HEK293 (cell line): ENCODE measurements at regions not wholly inside any gene's neighbourhood (a gene's known extent, or its start where the extent isn't known, plus 50 kb on each side); places are given as distances from the start of the nearest gene placed in this dataset.

Source experiments
- CTCF ChIA-PET: fragments of 350-600 bp; formaldehyde crosslinking; extraction: SDS; loops from one replicate; lab custom pipeline; 2021; ENCODE audit warnings: antibody characterized with exemption; lab: Yijun Ruan, JAX
- POLR2A ChIA-PET: fragments of 300-600 bp; formaldehyde crosslinking; extraction: SDS; loops from one replicate; lab custom pipeline; 2020; ENCODE audit warnings: antibody characterized with exemption, inconsistent platforms; lab: Yijun Ruan, JAX
- H3K27ac ChIP-seq: fragments of 200-500 bp; sonication (Bioruptor generic); 2 replicates; pipeline ENCODE4 v1.5.1; 2014; ENCODE audit warnings: low read depth, low read length, control low read depth, inconsistent platforms; ENCODE audit errors: extremely low read depth
- H3K36me3 ChIP-seq, 2 experiments: fragments of 200-500 bp in 1 of 2; sonication (Bioruptor generic) in 1 of 2; 1 replicate in 1 of 2; 2 replicates in 1 of 2; pipeline ENCODE4 v1.5.1; 2014 to 2017; ENCODE audit warnings: inconsistent platforms in 2 of 2, low read length in 2 of 2; ENCODE audit not compliant: control insufficient read depth in 2 of 2, insufficient read depth in 1 of 2
- H3K4me1 ChIP-seq: fragments of 200-500 bp; sonication (Bioruptor generic); 2 replicates; pipeline ENCODE4 v1.5.1; 2014; ENCODE audit warnings: mild to moderate bottlenecking, low read length, inconsistent platforms; ENCODE audit not compliant: control insufficient read depth, insufficient read depth
- H3K4me3 ChIP-seq: 2 replicates; pipeline ENCODE4 v1.5.1; 2011; ENCODE audit warnings: low read depth, mild to moderate bottlenecking, control low read depth, low read length, moderate library complexity
- H3K9me3 ChIP-seq: fragments of 200-500 bp; sonication (Bioruptor generic); 2 replicates; pipeline ENCODE4 v1.5.1; 2014; ENCODE audit warnings: low read depth, low read length, inconsistent platforms; ENCODE audit not compliant: control insufficient read depth, insufficient read depth
- BCL11A ChIP-seq: fragments of 450-650 bp; formaldehyde crosslinking; IDR thresholded peaks from 2 replicates; pipeline ENCODE4 v1.5.1; 2016; ENCODE audit warnings: low read depth, missing biosample characterization, missing genetic modification characterization
- GLI4 ChIP-seq: fragments of 450-650 bp; formaldehyde crosslinking; IDR thresholded peaks from 2 replicates; pipeline ENCODE4 v1.5.1; 2016; ENCODE audit warnings: missing biosample characterization, missing genetic modification characterization
- GLIS1 ChIP-seq: fragments of 450-650 bp; formaldehyde crosslinking; IDR thresholded peaks from 2 replicates; pipeline ENCODE4 v1.5.1; 2016; ENCODE audit warnings: missing biosample characterization, missing genetic modification characterization
- PBX3 ChIP-seq: sonication (generic); formaldehyde crosslinking; IDR thresholded peaks from 2 replicates; pipeline ENCODE4 v1.8.1; 2022; ENCODE audit warnings: mild to moderate bottlenecking, moderate library complexity, missing genetic modification reagents
- REPIN1 ChIP-seq: fragments of 450-650 bp; formaldehyde crosslinking; IDR thresholded peaks from 2 replicates; pipeline ENCODE4 v1.5.1; 2017; ENCODE audit warnings: missing biosample characterization, missing genetic modification characterization, low read depth
- SETDB1 ChIP-seq: IDR thresholded peaks from one replicate; pipeline ENCODE4 v1.6.1; 2017; ENCODE audit warnings: mild to moderate bottlenecking, low read length, moderate library complexity, mixed read lengths; ENCODE audit not compliant: insufficient read length
- YY1 ChIP-seq: fragments of 450-650 bp; formaldehyde crosslinking; IDR thresholded peaks from 2 replicates; pipeline ENCODE4 v1.5.1; 2018; ENCODE audit warnings: missing biosample characterization, missing genetic modification characterization
- ZBTB1 ChIP-seq: fragments of 450-650 bp; formaldehyde crosslinking; IDR thresholded peaks from 2 replicates; pipeline ENCODE4 v1.5.1; 2016; ENCODE audit warnings: missing biosample characterization, missing genetic modification characterization
- ZBTB6 ChIP-seq: fragments of 450-650 bp; formaldehyde crosslinking; IDR thresholded peaks from 2 replicates; pipeline ENCODE4 v1.5.1; 2017; ENCODE audit warnings: missing biosample characterization, missing genetic modification characterization
- ZFHX2 ChIP-seq: fragments of 450-650 bp; formaldehyde crosslinking; conservative IDR thresholded peaks from 2 replicates; pipeline ENCODE4 v1.5.1; 2016; ENCODE audit warnings: missing biosample characterization, missing genetic modification characterization
- ZNF148 ChIP-seq: fragments of 450-650 bp; formaldehyde crosslinking; IDR thresholded peaks from 2 replicates; pipeline ENCODE4 v1.5.0; 2017; ENCODE audit warnings: missing biosample characterization, missing genetic modification characterization, borderline replicate concordance
- ZNF184 ChIP-seq: fragments of 450-650 bp; IDR thresholded peaks from 2 replicates; pipeline ENCODE4 v1.5.1; 2018; ENCODE audit warnings: missing biosample characterization, mild to moderate bottlenecking, missing genetic modification characterization
- ZNF2 ChIP-seq: fragments of 450-650 bp; formaldehyde crosslinking; IDR thresholded peaks from 2 replicates; pipeline ENCODE4 v1.5.1; 2016; ENCODE audit warnings: missing biosample characterization, missing genetic modification characterization
- ZNF335 ChIP-seq: fragments of 450-650 bp; formaldehyde crosslinking; conservative IDR thresholded peaks from 2 replicates; pipeline ENCODE4 v1.5.1; 2016; ENCODE audit warnings: missing biosample characterization, missing genetic modification characterization
- ZNF404 ChIP-seq: fragments of 450-650 bp; formaldehyde crosslinking; IDR thresholded peaks from 2 replicates; pipeline ENCODE4 v1.5.1; 2017; ENCODE audit warnings: missing biosample characterization, missing genetic modification characterization
- ZNF473 ChIP-seq: fragments of 450-650 bp; formaldehyde crosslinking; IDR thresholded peaks from 2 replicates; pipeline ENCODE4 v1.5.1; 2017; ENCODE audit warnings: missing biosample characterization, missing genetic modification characterization
- ZNF488 ChIP-seq: fragments of 450-650 bp; formaldehyde crosslinking; IDR thresholded peaks from 2 replicates; pipeline ENCODE4 v1.5.1; 2016; ENCODE audit warnings: missing biosample characterization, missing genetic modification characterization
- ZNF585B ChIP-seq: fragments of 450-650 bp; formaldehyde crosslinking; IDR thresholded peaks from 2 replicates; pipeline ENCODE4 v1.5.1; 2016; ENCODE audit warnings: missing biosample characterization, missing genetic modification characterization
- ZNF658 ChIP-seq: fragments of 450-650 bp; formaldehyde crosslinking; IDR thresholded peaks from 2 replicates; pipeline ENCODE4; 2016; ENCODE audit warnings: missing biosample characterization, missing genetic modification characterization
- ZNF785 ChIP-seq: fragments of 450-650 bp; formaldehyde crosslinking; IDR thresholded peaks from 2 replicates; pipeline ENCODE4 v1.5.1; 2016; ENCODE audit warnings: missing biosample characterization, missing genetic modification characterization
- ZNF837 ChIP-seq: fragments of 450-650 bp; formaldehyde crosslinking; IDR thresholded peaks from 2 replicates; pipeline ENCODE4 v1.5.1; 2016; ENCODE audit warnings: missing biosample characterization, missing genetic modification characterization

- H3K4me3 ChIP-seq = no peak overlapping the region
- no peaks in the 10 kb centered on the region for H3K4me1 ChIP-seq
- H3K27ac ChIP-seq = no peak overlapping the region
- TF ChIP-seq SETDB1 (no peak), GLIS1 (no peak), ZBTB6 (no peak), ZNF148 (tag by site-specific recombination) (no peak), ZNF335 (no peak), REPIN1 (tag by site-specific recombination) (no peak), ZNF488 (tag by site-specific recombination) (no peak), ZNF2 (tag by site-specific recombination) (no peak), ZNF837 (tag by site-specific recombination) (no peak)
- CTCF ChIA-PET = no interaction called here
- H3K36me3 ChIP-seq = no peaks in the 10 kb centered on the region
- H3K9me3 ChIP-seq = no peaks in the 10 kb centered on the region
- POLR2A ChIA-PET = no interaction called here
Observed at GRCh38 chr4:26204911-26205370, 115.9 kb upstream of the RBPJ start.

- no peak overlapping the region for H3K4me3 ChIP-seq
- TF ChIP-seq ZNF404 (tag by site-specific recombination) = no peak
- TF ChIP-seq ZNF785 (tag by site-specific recombination) = no peak
- no peak for TF ChIP-seq ZNF658
- POLR2A ChIA-PET = no interaction called here
- H3K27ac ChIP-seq = no peak overlapping the region
- H3K9me3 ChIP-seq = no peaks in the 10 kb centered on the region
- CTCF ChIA-PET = no interaction called here
- no peaks in the 10 kb centered on the region for H3K36me3 ChIP-seq
- H3K4me1 ChIP-seq = no peaks in the 10 kb centered on the region
Observed at GRCh38 chr4:26206339-26206738, 114.5 kb upstream of the RBPJ start.

GRCh38 chr4:26206999-26207398, 113.8 kb upstream of the RBPJ start:
- H3K4me3 ChIP-seq = no peak overlapping the region
- H3K9me3 ChIP-seq = no peaks in the 10 kb centered on the region
- no peaks in the 10 kb centered on the region for H3K4me1 ChIP-seq
- ChIA-PET CTCF (no interaction called here), POLR2A (no interaction called here)
- no peaks in the 10 kb centered on the region for H3K36me3 ChIP-seq
- H3K27ac ChIP-seq = no peak overlapping the region
- no peak for TF ChIP-seq YY1 (tag by site-specific recombination)
- TF ChIP-seq PBX3 (CRISPR knock-in tag) = no peak
- TF ChIP-seq ZFHX2 = no peak
- no peak for TF ChIP-seq ZNF184
- no peak for TF ChIP-seq ZNF473 (tag by site-specific recombination)
- no peak for TF ChIP-seq GLI4 (tag by site-specific recombination)
- TF ChIP-seq BCL11A (tag by site-specific recombination) = no peak
- no peak for TF ChIP-seq ZNF2 (tag by site-specific recombination)
- TF ChIP-seq ZBTB1 (tag by site-specific recombination) = no peak
- TF ChIP-seq ZNF585B = no peak
